ENCODE measurements at regions not wholly inside any gene's neighbourhood (a gene's known extent, or its start where the extent isn't known, plus 50 kb on each side); places are given as distances from the start of the nearest gene placed in this dataset.

- no peak for FAIRE-seq
- Histone ChIP-seq H2AFZ (ENCODE audit: low read depth, low read length) (no peak overlapping the region), H3K4me3 (no peak overlapping the region), H3K79me2 (ENCODE audit: control insufficient read depth, insufficient read depth, low read length) (no peaks in the 10 kb centered on the region), H3K27ac (ENCODE audit: extremely low read depth, low read depth, low read length) (no peak overlapping the region), H3K4me2 (ENCODE audit: insufficient read depth, low read length) (no peak overlapping the region), H4K20me1 (replicated peaks; ENCODE audit: control insufficient read depth, insufficient read depth, low read length) (no peaks in the 10 kb centered on the region), H3K4me1 (replicated peaks in 1 of 2; ENCODE audit: control insufficient read depth in 2 of 2, insufficient read depth in 2 of 2, low read length in 2 of 2) (no peaks in the 10 kb centered on the region), H3K9me1 (ENCODE audit: control insufficient read depth, insufficient read depth, low read length) (no peaks in the 10 kb centered on the region), H3K9me3 (replicated peaks; ENCODE audit: control insufficient read depth, insufficient read depth, low read depth, low read length) (no peaks in the 10 kb centered on the region; the same call in 1 of the 2 replicates), H3K9ac (ENCODE audit: insufficient read depth in 1 of 2, low read depth in 2 of 2, low read length in 2 of 2) (no peak overlapping the region), H3K27me3 (ENCODE audit: control insufficient read depth in 2 of 2, insufficient read depth in 2 of 2, low read length in 2 of 2) (no peaks in the 10 kb centered on the region), H3K36me3 (ENCODE audit: control insufficient read depth, insufficient read depth, low read length) (no peaks in the 10 kb centered on the region)
- ChIA-PET CTCF (ENCODE audit: low intra/inter-chr PET ratio) (no interaction called here), POLR2A (no interaction called here)
- no TSS peak for BruUV-seq (replicated peaks)
- intact Hi-C loops (cut with micrococcal nuclease), result no loop called here
- WGBS (ENCODE audit: insufficient coverage, low coverage, missing lambda C conversion rate), result 3% methylated on average over 3 of the region's 3 CpGs
- TF ChIP-seq FOXA3 (CRISPR knock-in tag; conservative IDR thresholded peaks at IDR 0.05 in 1 of 2, IDR thresholded peaks at IDR 0.05 in 1 of 2), result no peak
- TF ChIP-seq, protein P1, sequence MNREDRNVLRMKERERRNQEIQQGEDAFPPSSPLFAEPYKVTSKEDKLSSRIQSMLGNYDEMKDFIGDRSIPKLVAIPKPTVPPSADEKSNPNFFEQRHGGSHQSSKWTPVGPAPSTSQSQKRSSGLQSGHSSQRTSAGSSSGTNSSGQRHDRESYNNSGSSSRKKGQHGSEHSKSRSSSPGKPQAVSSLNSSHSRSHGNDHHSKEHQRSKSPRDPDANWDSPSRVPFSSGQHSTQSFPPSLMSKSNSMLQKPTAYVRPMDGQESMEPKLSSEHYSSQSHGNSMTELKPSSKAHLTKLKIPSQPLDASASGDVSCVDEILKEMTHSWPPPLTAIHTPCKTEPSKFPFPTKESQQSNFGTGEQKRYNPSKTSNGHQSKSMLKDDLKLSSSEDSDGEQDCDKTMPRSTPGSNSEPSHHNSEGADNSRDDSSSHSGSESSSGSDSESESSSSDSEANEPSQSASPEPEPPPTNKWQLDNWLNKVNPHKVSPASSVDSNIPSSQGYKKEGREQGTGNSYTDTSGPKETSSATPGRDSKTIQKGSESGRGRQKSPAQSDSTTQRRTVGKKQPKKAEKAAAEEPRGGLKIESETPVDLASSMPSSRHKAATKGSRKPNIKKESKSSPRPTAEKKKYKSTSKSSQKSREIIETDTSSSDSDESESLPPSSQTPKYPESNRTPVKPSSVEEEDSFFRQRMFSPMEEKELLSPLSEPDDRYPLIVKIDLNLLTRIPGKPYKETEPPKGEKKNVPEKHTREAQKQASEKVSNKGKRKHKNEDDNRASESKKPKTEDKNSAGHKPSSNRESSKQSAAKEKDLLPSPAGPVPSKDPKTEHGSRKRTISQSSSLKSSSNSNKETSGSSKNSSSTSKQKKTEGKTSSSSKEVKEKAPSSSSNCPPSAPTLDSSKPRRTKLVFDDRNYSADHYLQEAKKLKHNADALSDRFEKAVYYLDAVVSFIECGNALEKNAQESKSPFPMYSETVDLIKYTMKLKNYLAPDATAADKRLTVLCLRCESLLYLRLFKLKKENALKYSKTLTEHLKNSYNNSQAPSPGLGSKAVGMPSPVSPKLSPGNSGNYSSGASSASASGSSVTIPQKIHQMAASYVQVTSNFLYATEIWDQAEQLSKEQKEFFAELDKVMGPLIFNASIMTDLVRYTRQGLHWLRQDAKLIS (CRISPR knock-in tag; IDR thresholded peaks at IDR 0.05), result no peak
- TF ChIP-seq RBM15 (IDR thresholded peaks at IDR 0.05; ENCODE audit: insufficient read depth, low read length), result no peak
- no peak for TF ChIP-seq ZNF280B (CRISPR knock-in tag; IDR thresholded peaks at IDR 0.05)
- no peak for DNase-seq (ENCODE audit: extremely low read depth in 1 of 4, low spot score in 3 of 4)
- ATAC-seq, result no peak
- in situ Hi-C loops (cut with MboI), result no loop called here
Observed at GRCh38 chr7:86199881-86200614, 443.7 kb upstream of the GRM3 start.

All from K562 (cell line).